ENCODE measurements at regions not wholly inside any gene's neighbourhood (a gene's known extent, or its start where the extent isn't known, plus 50 kb on each side); places are given as distances from the start of the nearest gene placed in this dataset.
"Not testable (repeated sequence)": the region's sequence is repeated elsewhere in the genome, so short reads cannot be mapped to it uniquely, and the experiment has no call there.

- no peak for DNase-seq
These were observed 164.8 kb upstream of the NT5E start for GRCh38 chr6:85285114-85285513.

GRCh38 chr6:85283436-85283835 is 166.4 kb upstream of the NT5E start:
- DNase-seq = no peak

GRCh38 chr6:85278466-85279035 is 171.3 kb upstream of the NT5E start:
- no peak for DNase-seq

- not testable (repeated sequence) for DNase-seq
These were observed 173.9 kb upstream of the NT5E start for GRCh38 chr6:85276026-85276425.

- no peak for DNase-seq
These were observed 174.4 kb upstream of the NT5E start for GRCh38 chr6:85275338-85275985.

GRCh38 chr6:85273870-85274269 is 176.0 kb upstream of the NT5E start:
- no peak for DNase-seq

- DNase-seq = no peak
These were observed 176.8 kb upstream of the NT5E start for GRCh38 chr6:85273046-85273445.

GRCh38 chr6:85272592-85272991 is 177.3 kb upstream of the NT5E start:
- DNase-seq = no peak

GRCh38 chr6:85262621-85263020 is 187.3 kb upstream of the NT5E start:
- no peak for DNase-seq

GRCh38 chr6:85261271-85261670 is 188.6 kb upstream of the NT5E start:
- no peak for DNase-seq

GRCh38 chr6:85255661-85256060 is 194.2 kb upstream of the NT5E start:
- DNase-seq = no peak

- no peak for DNase-seq
These were observed 197.3 kb upstream of the NT5E start for GRCh38 chr6:85252552-85252951.

- no peak for DNase-seq
These were observed 197.8 kb upstream of the NT5E start for GRCh38 chr6:85252085-85252484.

GRCh38 chr6:85251300-85251699 is 198.6 kb upstream of the NT5E start:
- DNase-seq = no peak

- DNase-seq = no peak
These were observed 199.2 kb upstream of the NT5E start for GRCh38 chr6:85250586-85251220.

GRCh38 chr6:85245004-85245403 is 204.9 kb upstream of the NT5E start:
- no peak for DNase-seq

- DNase-seq = no peak
These were observed 208.3 kb upstream of the NT5E start for GRCh38 chr6:85241498-85242052.

GRCh38 chr6:85240787-85241385 is 209.0 kb upstream of the NT5E start:
- DNase-seq = no peak

GRCh38 chr6:85237478-85237877 is 212.4 kb upstream of the NT5E start:
- DNase-seq = no peak

GRCh38 chr6:85236636-85237035 is 213.2 kb upstream of the NT5E start:
- no peak for DNase-seq

- DNase-seq = not testable (repeated sequence)
These were observed 222.5 kb upstream of the NT5E start for GRCh38 chr6:85227345-85227744.

GRCh38 chr6:85212794-85213193 is 237.1 kb upstream of the NT5E start:
- not testable (repeated sequence) for DNase-seq

- no peak for DNase-seq
These were observed 254.6 kb upstream of the NT5E start for GRCh38 chr6:85195243-85195642.
